ENCODE measurements at regions not wholly inside any gene's neighbourhood (a gene's known extent, or its start where the extent isn't known, plus 50 kb on each side); places are given as distances from the start of the nearest gene placed in this dataset.

DNA sequence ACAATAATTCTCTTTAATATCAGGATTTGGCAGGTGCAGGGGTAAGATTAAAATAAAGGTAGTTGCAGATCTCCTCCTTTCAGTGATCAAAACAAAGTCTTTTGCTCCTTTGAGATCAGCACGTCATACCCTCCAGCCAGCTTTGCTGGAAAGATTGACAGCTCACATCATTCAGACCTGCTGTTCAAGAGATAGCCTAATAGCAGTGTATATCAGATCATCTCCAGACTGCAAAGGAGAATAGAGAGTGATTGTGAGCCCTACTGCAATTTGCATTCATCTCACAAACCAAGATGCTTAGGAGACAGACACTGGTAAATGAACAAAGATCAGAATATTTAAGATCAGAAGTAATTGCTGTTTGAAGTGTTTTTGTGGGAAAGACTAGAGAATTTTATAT is 135.8 kb upstream of the DSEL start:
- Histone ChIP-seq H3K9me3 (no peaks in the 10 kb centered on the region), H3K36me3 (no peaks in the 10 kb centered on the region), H3K4me3 (no peak overlapping the region), H3K27ac (no peak overlapping the region), H3K27me3 (no peaks in the 10 kb centered on the region), H3K4me1 (no peaks in the 10 kb centered on the region)
- in situ Hi-C loops (cut with MboI; ENCODE audit: low pct_ligation_motif_present in 1 of 4, low pct_unique_long_range_greater_than_20kb in 1 of 4, low sequenced_read_pairs in 3 of 4): no loop called here
- 79% methylated on average over 1 of the region's 1 CpG; no CpG with 5 or more reads in 1 of the 2 donors for WGBS, 2 donors (ENCODE audit: low coverage in 1 of 2)
- no peak for TF ChIP-seq POLR2AphosphoS5 (IDR thresholded peaks at IDR 0.05)
- no peak for TF ChIP-seq CTCF (IDR thresholded peaks at IDR 0.05)
- no peak for TF ChIP-seq EP300 (IDR thresholded peaks at IDR 0.05; ENCODE audit: low read depth)
- TF ChIP-seq POLR2A (IDR thresholded peaks at IDR 0.05): no peak
- intact Hi-C loops (cut with DNase I; ENCODE audit: low total_unique reads): no loop called here
- no peak for DNase-seq

- intact Hi-C loops (cut with DNase I; ENCODE audit: low total_unique reads): no loop called here
- 56 to 80% methylated on average over 1 to 4 of the region's 4 CpGs for WGBS, 2 donors (ENCODE audit: low coverage in 1 of 2)
- in situ Hi-C loops (cut with MboI; ENCODE audit: low pct_ligation_motif_present in 1 of 4, low pct_unique_long_range_greater_than_20kb in 1 of 4, low sequenced_read_pairs in 3 of 4): no loop called here
These were observed 134.9 kb upstream of the DSEL start for GRCh38 chr18:67651438-67651837.

GRCh38 chr18:67650686-67651385 is 134.3 kb upstream of the DSEL start:
- in situ Hi-C loops (cut with MboI; ENCODE audit: low pct_ligation_motif_present in 1 of 4, low pct_unique_long_range_greater_than_20kb in 1 of 4, low sequenced_read_pairs in 3 of 4): no loop called here
- Histone ChIP-seq H3K4me3 (no peak overlapping the region), H3K36me3 (no peaks in the 10 kb centered on the region), H3K9me3 (no peaks in the 10 kb centered on the region), H3K4me1 (no peaks in the 10 kb centered on the region), H3K27ac (no peak overlapping the region), H3K27me3 (no peaks in the 10 kb centered on the region)
- TF ChIP-seq POLR2AphosphoS5 (IDR thresholded peaks at IDR 0.05) (no peak), POLR2A (IDR thresholded peaks at IDR 0.05) (no peak), CTCF (IDR thresholded peaks at IDR 0.05) (no peak), EP300 (IDR thresholded peaks at IDR 0.05; ENCODE audit: low read depth) (no peak)
- 58 to 64% methylated on average over 5 to 6 of the region's 6 CpGs for WGBS, 2 donors (ENCODE audit: low coverage in 1 of 2)
- DNase-seq: no peak
- intact Hi-C loops (cut with DNase I; ENCODE audit: low total_unique reads): no loop called here

More at GRCh38 chr18:67651438-67651837, 134.9 kb upstream of the DSEL start:
- Histone ChIP-seq H3K36me3 (no peaks in the 10 kb centered on the region), H3K4me1 (no peaks in the 10 kb centered on the region), H3K9me3 (no peaks in the 10 kb centered on the region), H3K27me3 (no peaks in the 10 kb centered on the region), H3K4me3 (no peak overlapping the region), H3K27ac (no peak overlapping the region)
- no peak for TF ChIP-seq POLR2AphosphoS5 (IDR thresholded peaks at IDR 0.05)
- TF ChIP-seq POLR2A (IDR thresholded peaks at IDR 0.05): no peak
- TF ChIP-seq CTCF (IDR thresholded peaks at IDR 0.05): no peak
- no peak for TF ChIP-seq EP300 (IDR thresholded peaks at IDR 0.05; ENCODE audit: low read depth)
- DNase-seq: no peak

DNA sequence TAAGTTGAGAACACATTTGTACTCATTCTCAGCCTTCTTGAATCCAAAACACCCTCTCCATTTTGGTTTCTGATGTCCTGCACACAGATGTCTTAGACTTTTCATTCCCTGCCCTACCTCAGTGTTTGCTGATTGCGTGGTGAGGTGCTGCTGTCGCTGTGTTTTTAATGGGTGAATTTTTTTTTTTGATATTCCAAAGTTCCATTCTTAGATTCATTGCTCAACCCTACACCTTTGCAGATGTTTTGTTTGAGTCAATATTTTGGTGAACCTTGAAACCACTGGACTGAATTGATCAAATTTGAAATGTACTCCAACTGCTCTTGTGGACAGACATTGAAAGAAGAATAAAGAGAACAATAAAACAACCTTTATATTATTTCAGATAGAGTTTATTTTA is 130.4 kb upstream of the DSEL start:
- TF ChIP-seq EP300 (IDR thresholded peaks at IDR 0.05; ENCODE audit: low read depth): no peak
- no peak for TF ChIP-seq POLR2AphosphoS5 (IDR thresholded peaks at IDR 0.05)
- no peak for TF ChIP-seq POLR2A (IDR thresholded peaks at IDR 0.05)
- no peak for TF ChIP-seq CTCF (IDR thresholded peaks at IDR 0.05)
- Histone ChIP-seq H3K27me3 (no peaks in the 10 kb centered on the region), H3K36me3 (no peaks in the 10 kb centered on the region), H3K4me1 (no peaks in the 10 kb centered on the region), H3K27ac (no peak overlapping the region), H3K4me3 (no peak overlapping the region), H3K9me3 (no peaks in the 10 kb centered on the region)
- intact Hi-C loops (cut with DNase I; ENCODE audit: low total_unique reads): no loop called here
- no peak for DNase-seq
- WGBS, 2 donors (ENCODE audit: low coverage in 1 of 2): 70 to 91% methylated on average over 2 of the region's 2 CpGs
- in situ Hi-C loops (cut with MboI; ENCODE audit: low pct_ligation_motif_present in 1 of 4, low pct_unique_long_range_greater_than_20kb in 1 of 4, low sequenced_read_pairs in 3 of 4): no loop called here
